ENCODE measurements at regions not wholly inside any gene's neighbourhood (a gene's known extent, or its start where the extent isn't known, plus 50 kb on each side); places are given as distances from the start of the nearest gene placed in this dataset.

DNA sequence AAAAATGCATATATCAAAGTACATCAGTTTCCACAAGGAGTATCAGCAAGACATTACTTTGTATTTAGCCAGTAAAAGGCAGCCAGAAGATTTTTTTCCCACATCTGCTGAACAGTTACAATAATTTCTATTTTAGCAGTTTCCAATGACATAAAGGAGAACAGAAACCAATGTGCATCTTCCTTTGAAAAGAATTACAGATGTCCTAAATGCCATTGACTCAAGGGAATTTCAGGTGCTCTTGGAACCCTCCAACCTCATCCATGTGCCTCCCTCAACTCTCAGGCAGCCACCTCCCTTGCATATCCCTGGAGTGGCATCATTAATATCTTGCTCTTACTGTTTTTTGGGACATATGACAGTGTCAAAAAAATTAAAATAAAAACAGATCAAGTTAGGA lies 62.2 kb upstream of the ST8SIA1 start:
- H4K20me1 ChIP-seq (ENCODE audit: insufficient read depth): no peaks in the 10 kb centered on the region
- TF ChIP-seq, protein P1, sequence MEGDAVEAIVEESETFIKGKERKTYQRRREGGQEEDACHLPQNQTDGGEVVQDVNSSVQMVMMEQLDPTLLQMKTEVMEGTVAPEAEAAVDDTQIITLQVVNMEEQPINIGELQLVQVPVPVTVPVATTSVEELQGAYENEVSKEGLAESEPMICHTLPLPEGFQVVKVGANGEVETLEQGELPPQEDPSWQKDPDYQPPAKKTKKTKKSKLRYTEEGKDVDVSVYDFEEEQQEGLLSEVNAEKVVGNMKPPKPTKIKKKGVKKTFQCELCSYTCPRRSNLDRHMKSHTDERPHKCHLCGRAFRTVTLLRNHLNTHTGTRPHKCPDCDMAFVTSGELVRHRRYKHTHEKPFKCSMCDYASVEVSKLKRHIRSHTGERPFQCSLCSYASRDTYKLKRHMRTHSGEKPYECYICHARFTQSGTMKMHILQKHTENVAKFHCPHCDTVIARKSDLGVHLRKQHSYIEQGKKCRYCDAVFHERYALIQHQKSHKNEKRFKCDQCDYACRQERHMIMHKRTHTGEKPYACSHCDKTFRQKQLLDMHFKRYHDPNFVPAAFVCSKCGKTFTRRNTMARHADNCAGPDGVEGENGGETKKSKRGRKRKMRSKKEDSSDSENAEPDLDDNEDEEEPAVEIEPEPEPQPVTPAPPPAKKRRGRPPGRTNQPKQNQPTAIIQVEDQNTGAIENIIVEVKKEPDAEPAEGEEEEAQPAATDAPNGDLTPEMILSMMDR (conservative IDR thresholded peaks at IDR 0.05; ENCODE audit: low read depth, low read length): no peak
- H3K27ac ChIP-seq: 0 out of 2 replicates have a peak overlapping the region, but pooled peaks have one; percentile 11
- H3K79me2 ChIP-seq (ENCODE audit: insufficient read depth, low read depth): no peaks in the 10 kb centered on the region
- peak overlapping the region; percentile 12; the same call in 1 of the 2 replicates for H2AFZ ChIP-seq (ENCODE audit: low read depth)
- H3K4me1 ChIP-seq (ENCODE audit: low read depth, poor library complexity, severe bottlenecking): peaks cover 19% of the 10 kb centered on the region
- H3K36me3 ChIP-seq (ENCODE audit: insufficient read depth): no peaks in the 10 kb centered on the region
- H3K27me3 ChIP-seq (ENCODE audit: insufficient read depth, low read depth): no peaks in the 10 kb centered on the region
- no peak overlapping the region for H3K9ac ChIP-seq
- peak overlapping the region; percentile 33; the same call in 1 of the 2 replicates for H3K4me2 ChIP-seq
- no peak overlapping the region for H3K4me3 ChIP-seq (IDR thresholded peaks at IDR 0.05; ENCODE audit: insufficient read depth, low read depth, low read length)

GRCh38 chr12:22396253-22396652 lies 61.7 kb upstream of the ST8SIA1 start:
- no peaks in the 10 kb centered on the region for H4K20me1 ChIP-seq (ENCODE audit: insufficient read depth)
- H3K79me2 ChIP-seq (ENCODE audit: insufficient read depth, low read depth): no peaks in the 10 kb centered on the region
- H3K27ac ChIP-seq: no peak overlapping the region
- peaks cover 19% of the 10 kb centered on the region for H3K4me1 ChIP-seq (ENCODE audit: low read depth, poor library complexity, severe bottlenecking)
- peak overlapping the region; percentile 12; the same call in 1 of the 2 replicates for H2AFZ ChIP-seq (ENCODE audit: low read depth)
- TF ChIP-seq, protein P1 (conservative IDR thresholded peaks at IDR 0.05; ENCODE audit: low read depth, low read length): no peak
- peak overlapping the region; percentile 33; the same call in 1 of the 2 replicates for H3K4me2 ChIP-seq
- H3K36me3 ChIP-seq (ENCODE audit: insufficient read depth): no peaks in the 10 kb centered on the region
- H3K4me3 ChIP-seq (IDR thresholded peaks at IDR 0.05; ENCODE audit: insufficient read depth, low read depth, low read length): no peak overlapping the region
- H3K9ac ChIP-seq: no peak overlapping the region
- H3K27me3 ChIP-seq (ENCODE audit: insufficient read depth, low read depth): no peaks in the 10 kb centered on the region

GRCh38 chr12:22395666-22396065 lies 61.2 kb upstream of the ST8SIA1 start:
- Histone ChIP-seq H4K20me1 (ENCODE audit: insufficient read depth) (no peaks in the 10 kb centered on the region), H3K36me3 (ENCODE audit: insufficient read depth) (no peaks in the 10 kb centered on the region), H3K79me2 (ENCODE audit: insufficient read depth, low read depth) (no peaks in the 10 kb centered on the region), H3K27me3 (ENCODE audit: insufficient read depth, low read depth) (no peaks in the 10 kb centered on the region), H3K4me2 (0 out of 2 replicates have a peak overlapping the region, but pooled peaks have one; percentile 33), H3K9ac (no peak overlapping the region), H3K27ac (no peak overlapping the region), H2AFZ (ENCODE audit: low read depth) (no peak overlapping the region), H3K4me3 (IDR thresholded peaks at IDR 0.05; ENCODE audit: insufficient read depth, low read depth, low read length) (no peak overlapping the region), H3K4me1 (ENCODE audit: low read depth, poor library complexity, severe bottlenecking) (peaks cover 19% of the 10 kb centered on the region)
- TF ChIP-seq, protein P1 (conservative IDR thresholded peaks at IDR 0.05; ENCODE audit: low read depth, low read length): no peak
